Right lobe of liver (tissue), 4 donors: ENCODE measurements at regions not wholly inside any gene's neighbourhood (a gene's known extent, or its start where the extent isn't known, plus 50 kb on each side); places are given as distances from the start of the nearest gene placed in this dataset.

Experiments used
- POLR2A ChIP-seq: fragments of 450-650 bp; IDR thresholded peaks from one replicate; pipeline ENCODE4 v1.6.1; 2017; ENCODE audit warnings: antibody characterized with exemption, mild to moderate bottlenecking
- TF ChIP-seq, protein P1 (sequence below), 4 donors: fragments of 200-600 bp in 3 of 4; fragments of 450-650 bp in 1 of 4; IDR thresholded peaks; one replicate each; pipeline versions ENCODE4 v1.5.1 to v1.8.0; 2016 to 2022; ENCODE audit warnings: antibody characterized with exemption in 4 of 4, mild to moderate bottlenecking in 2 of 4
- donor health status: DM: no; HTN: no; CAD: no.
- donor health status: DM: no; HTN: no; CAD: no.
- donor health status: DM: no; HTN: yes; CAD: no.

DNA sequence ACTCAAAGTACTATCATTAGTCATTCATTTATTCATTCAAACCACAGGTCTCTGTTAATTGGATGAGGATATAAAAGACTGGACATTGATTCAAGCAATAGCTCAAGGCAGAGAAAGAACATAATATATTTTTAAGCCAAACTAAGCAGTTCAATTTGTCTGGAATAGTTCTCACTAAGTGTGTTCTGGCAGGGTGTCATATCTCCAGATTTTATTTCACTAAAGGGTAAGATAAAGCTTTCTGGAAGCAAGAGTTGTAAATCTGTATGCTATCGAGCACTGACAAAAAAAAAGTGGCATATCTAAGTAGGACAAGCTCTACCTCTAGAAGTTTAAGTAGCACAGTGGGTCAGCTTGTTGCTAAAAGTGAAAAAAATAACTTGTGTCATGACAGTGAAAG lies 375.6 kb downstream of the TUSC1 start:
- TF ChIP-seq, protein P1, sequence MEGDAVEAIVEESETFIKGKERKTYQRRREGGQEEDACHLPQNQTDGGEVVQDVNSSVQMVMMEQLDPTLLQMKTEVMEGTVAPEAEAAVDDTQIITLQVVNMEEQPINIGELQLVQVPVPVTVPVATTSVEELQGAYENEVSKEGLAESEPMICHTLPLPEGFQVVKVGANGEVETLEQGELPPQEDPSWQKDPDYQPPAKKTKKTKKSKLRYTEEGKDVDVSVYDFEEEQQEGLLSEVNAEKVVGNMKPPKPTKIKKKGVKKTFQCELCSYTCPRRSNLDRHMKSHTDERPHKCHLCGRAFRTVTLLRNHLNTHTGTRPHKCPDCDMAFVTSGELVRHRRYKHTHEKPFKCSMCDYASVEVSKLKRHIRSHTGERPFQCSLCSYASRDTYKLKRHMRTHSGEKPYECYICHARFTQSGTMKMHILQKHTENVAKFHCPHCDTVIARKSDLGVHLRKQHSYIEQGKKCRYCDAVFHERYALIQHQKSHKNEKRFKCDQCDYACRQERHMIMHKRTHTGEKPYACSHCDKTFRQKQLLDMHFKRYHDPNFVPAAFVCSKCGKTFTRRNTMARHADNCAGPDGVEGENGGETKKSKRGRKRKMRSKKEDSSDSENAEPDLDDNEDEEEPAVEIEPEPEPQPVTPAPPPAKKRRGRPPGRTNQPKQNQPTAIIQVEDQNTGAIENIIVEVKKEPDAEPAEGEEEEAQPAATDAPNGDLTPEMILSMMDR (IDR thresholded peaks at IDR 0.05), result no peak
- no peak for TF ChIP-seq POLR2A
